Neural progenitor cell (in vitro differentiated cells): ENCODE measurements at regions not wholly inside any gene's neighbourhood (a gene's known extent, or its start where the extent isn't known, plus 50 kb on each side); places are given as distances from the start of the nearest gene placed in this dataset.

Source experiments
- EZH2 ChIP-seq: fragments of 200-600 bp; sonication (generic); IDR thresholded peaks from 2 replicates; pipeline ENCODE4 v1.6.1; 2017; ENCODE audit warnings: antibody characterized with exemption, mild to moderate bottlenecking, moderate library complexity
- EZH2phosphoT487 ChIP-seq: fragments of 200-600 bp; sonication (generic); IDR thresholded peaks from 2 replicates; pipeline ENCODE4 v1.6.1; 2017; ENCODE audit warnings: antibody characterized with exemption
- TF ChIP-seq, protein P1 (sequence below): fragments of 200-600 bp; sonication (generic); IDR thresholded peaks from 2 replicates; pipeline ENCODE4 v1.5.1; 2017; ENCODE audit warnings: antibody characterized with exemption, mild to moderate bottlenecking

DNA sequence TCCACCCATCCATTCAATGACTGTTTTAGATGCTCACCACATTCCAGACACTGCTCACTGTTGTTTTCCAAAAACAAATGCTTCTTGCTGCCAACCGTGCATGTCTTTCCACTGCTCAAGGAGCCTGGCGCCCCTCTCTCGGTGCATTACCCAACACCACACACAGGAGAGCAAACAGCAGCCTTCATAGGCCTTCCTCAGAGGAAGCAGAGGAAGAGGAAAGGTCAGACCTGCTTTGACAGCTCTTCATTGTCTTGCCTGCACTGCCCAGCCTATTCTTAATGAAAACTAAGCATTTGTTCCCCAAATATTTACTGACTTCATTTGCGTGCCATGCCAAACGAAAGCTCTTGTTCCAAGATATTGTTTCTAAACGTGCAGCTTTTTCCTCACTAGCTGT, 1129.2 kb downstream of the TBC1D22A start:
- TF ChIP-seq, protein P1, sequence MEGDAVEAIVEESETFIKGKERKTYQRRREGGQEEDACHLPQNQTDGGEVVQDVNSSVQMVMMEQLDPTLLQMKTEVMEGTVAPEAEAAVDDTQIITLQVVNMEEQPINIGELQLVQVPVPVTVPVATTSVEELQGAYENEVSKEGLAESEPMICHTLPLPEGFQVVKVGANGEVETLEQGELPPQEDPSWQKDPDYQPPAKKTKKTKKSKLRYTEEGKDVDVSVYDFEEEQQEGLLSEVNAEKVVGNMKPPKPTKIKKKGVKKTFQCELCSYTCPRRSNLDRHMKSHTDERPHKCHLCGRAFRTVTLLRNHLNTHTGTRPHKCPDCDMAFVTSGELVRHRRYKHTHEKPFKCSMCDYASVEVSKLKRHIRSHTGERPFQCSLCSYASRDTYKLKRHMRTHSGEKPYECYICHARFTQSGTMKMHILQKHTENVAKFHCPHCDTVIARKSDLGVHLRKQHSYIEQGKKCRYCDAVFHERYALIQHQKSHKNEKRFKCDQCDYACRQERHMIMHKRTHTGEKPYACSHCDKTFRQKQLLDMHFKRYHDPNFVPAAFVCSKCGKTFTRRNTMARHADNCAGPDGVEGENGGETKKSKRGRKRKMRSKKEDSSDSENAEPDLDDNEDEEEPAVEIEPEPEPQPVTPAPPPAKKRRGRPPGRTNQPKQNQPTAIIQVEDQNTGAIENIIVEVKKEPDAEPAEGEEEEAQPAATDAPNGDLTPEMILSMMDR, result no peak
- TF ChIP-seq EZH2 (no peak), EZH2phosphoT487 (no peak)
